AG10803 (cell line): ENCODE measurements at regions not wholly inside any gene's neighbourhood (a gene's known extent, or its start where the extent isn't known, plus 50 kb on each side); places are given as distances from the start of the nearest gene placed in this dataset.

Experiments
- DNase-seq: peaks from one replicate; pipeline ENCODE4 v3.0.0; 2010; ENCODE audit warnings: low read depth
- H3K4me3 ChIP-seq: 2 replicates; pipeline ENCODE4 v1.5.1; 2011; ENCODE audit warnings: mild to moderate bottlenecking, low read length, control low read depth
- CTCF ChIP-seq: conservative IDR thresholded peaks from 2 replicates; pipeline ENCODE4 v1.5.1; 2011; ENCODE audit warnings: mild to moderate bottlenecking, low read length, control low read depth, inconsistent platforms

GRCh38 chr3:111269777-111270176, 198.2 kb downstream of the NECTIN3 start:
- TF ChIP-seq CTCF, result no peak
- H3K4me3 ChIP-seq, result no peak overlapping the region
- DNase-seq, result no peak

DNA sequence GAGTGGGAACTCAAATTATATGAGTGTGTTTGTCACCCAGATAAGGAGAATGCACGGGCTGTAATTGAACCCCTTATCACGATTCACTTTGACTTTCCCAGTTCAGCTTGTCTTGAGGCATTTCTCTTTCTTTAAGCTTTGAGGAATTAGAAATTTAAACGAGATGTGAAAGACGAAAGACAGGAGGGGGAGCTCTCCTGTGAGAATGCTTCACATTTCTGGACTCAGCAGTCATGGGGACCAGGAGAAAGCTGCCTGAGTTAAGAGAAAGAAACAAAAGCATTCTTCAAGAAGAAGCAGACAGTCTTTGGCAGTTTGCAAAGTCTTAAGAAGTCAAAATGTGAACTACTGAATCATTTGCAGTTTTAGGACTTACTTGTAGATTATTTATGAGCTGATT, 205.6 kb downstream of the NECTIN3 start:
- peak; percentile 49 for TF ChIP-seq CTCF
- DNase-seq, result peak; percentile 67
- no peak overlapping the region for H3K4me3 ChIP-seq

DNA sequence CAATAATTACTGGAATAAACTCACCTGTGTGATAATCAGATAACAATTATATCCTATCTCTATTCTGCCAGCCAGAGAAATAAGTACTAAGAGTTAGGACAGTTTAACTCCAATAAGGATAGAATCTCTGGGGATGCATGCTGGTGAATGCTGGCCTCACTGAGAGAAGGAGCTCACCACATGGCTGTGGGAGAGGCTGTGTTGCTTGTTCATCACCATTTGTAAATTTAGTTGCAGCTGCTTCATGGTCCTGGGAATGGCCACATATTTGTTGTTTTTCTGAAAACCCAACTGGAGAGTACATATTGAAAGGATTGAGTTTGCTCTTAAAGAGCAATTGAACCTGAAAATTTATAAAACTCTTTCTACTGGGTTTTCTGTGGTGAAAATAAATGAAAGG, 207.3 kb downstream of the NECTIN3 start:
- TF ChIP-seq CTCF, result no peak
- no peak for DNase-seq
- no peak overlapping the region for H3K4me3 ChIP-seq

DNA sequence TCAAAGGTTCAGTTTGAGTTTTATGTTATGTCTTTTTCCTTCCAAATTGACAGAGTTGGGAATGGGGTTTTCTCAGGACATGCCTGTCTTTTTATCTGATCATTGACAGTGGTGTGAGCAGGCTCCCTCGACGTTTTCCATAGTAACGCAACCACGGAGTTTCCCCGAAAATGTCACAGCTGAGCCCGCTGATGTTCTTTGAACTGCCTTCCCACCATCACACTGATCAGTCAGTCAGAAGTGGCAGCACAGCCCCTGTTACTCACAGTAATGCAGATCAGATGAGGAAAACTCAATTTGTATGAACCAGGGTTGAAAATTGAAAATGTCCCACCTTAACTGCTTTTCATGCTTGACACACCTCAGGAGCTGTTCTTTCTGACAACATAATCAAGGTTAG, 210.4 kb downstream of the NECTIN3 start:
- DNase-seq, result no peak

DNA sequence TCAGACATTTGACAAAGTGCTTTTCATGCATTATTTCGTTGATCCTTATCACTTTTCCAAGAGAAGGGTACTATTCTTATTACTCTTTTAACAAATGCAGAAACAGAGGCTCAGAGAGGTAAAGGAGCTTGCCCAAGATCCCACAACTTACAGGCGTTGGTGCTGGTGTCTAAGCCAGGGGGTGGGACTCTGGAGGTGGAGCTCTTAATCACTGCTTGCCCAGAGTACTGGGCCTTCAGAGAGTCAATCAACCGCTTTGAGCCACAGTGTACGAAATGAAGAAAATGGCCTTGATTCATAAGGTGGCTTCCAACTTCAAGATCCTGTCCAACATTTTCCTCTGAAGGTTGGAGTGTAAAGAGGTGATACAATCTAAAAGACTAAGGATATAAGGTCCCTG, 211.5 kb downstream of the NECTIN3 start:
- no peak for DNase-seq
- no peak for TF ChIP-seq CTCF
- no peak overlapping the region for H3K4me3 ChIP-seq

More for the DNA sequence above, 210.4 kb downstream of the NECTIN3 start:
- H3K4me3 ChIP-seq, result no peak overlapping the region
- no peak for TF ChIP-seq CTCF

GRCh38 chr3:111284503-111285183, 213.0 kb downstream of the NECTIN3 start:
- H3K4me3 ChIP-seq, result no peak overlapping the region
- no peak for TF ChIP-seq CTCF
- DNase-seq, result no peak

- TF ChIP-seq CTCF, result no peak
- DNase-seq, result no peak
- no peak overlapping the region for H3K4me3 ChIP-seq
Measured at GRCh38 chr3:111285184-111285538, 213.5 kb downstream of the NECTIN3 start.
